ENCODE measurements at regions not wholly inside any gene's neighbourhood (a gene's known extent, or its start where the extent isn't known, plus 50 kb on each side); places are given as distances from the start of the nearest gene placed in this dataset.

DNA sequence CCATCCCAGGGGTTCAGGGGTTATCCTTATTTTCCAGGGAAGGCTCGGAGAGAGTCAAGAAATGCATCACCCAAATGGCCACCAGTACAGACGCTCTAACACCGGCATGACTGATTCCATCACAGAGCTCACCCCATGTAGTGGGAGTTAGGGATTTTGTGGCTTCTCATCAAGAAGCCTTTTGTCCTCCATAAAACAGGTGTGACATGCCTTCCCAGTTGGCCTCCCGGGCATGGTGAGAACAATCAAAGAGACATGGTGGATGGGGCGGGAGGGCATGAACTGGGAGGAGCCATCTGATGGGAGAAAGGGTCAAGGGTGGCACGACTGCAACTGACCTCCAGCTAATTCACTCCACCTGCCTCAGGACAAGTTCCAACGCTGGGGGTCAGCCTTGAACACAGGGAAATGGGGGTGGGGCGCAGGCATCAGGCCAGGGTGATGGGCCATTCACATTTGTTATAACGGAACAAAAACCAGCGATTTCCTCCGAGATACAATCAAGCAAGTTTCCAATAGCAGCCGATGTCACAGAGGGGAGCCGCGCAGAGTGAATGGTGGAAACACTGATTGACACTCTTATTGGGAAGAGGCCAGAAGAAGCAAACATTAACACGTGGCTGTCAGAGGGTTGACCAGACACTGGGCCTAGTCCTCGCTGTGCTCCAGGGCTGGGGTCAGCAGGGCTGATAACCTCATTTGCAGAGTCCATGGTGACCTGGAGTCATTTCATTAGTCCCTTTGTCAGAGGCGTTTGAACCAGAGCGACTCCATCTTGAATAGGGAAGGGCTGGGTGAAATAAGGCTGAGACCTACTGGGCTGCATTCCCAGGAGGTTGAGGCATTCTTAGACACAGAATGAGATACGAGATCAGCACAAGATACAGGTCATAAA lies 80.5 kb upstream of the HPCAL1 start:
- TF ChIP-seq, protein P1, sequence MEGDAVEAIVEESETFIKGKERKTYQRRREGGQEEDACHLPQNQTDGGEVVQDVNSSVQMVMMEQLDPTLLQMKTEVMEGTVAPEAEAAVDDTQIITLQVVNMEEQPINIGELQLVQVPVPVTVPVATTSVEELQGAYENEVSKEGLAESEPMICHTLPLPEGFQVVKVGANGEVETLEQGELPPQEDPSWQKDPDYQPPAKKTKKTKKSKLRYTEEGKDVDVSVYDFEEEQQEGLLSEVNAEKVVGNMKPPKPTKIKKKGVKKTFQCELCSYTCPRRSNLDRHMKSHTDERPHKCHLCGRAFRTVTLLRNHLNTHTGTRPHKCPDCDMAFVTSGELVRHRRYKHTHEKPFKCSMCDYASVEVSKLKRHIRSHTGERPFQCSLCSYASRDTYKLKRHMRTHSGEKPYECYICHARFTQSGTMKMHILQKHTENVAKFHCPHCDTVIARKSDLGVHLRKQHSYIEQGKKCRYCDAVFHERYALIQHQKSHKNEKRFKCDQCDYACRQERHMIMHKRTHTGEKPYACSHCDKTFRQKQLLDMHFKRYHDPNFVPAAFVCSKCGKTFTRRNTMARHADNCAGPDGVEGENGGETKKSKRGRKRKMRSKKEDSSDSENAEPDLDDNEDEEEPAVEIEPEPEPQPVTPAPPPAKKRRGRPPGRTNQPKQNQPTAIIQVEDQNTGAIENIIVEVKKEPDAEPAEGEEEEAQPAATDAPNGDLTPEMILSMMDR (conservative IDR thresholded peaks at IDR 0.05 in 1 of 2, IDR thresholded peaks at IDR 0.05 in 1 of 2; ENCODE audit: low read depth in 1 of 2, low read length in 2 of 2): no peak
- TF ChIP-seq EZH2 (IDR thresholded peaks at IDR 0.05; ENCODE audit: low read length, missing control alignments): no peak
